ENCODE measurements at regions not wholly inside any gene's neighbourhood (a gene's known extent, or its start where the extent isn't known, plus 50 kb on each side); places are given as distances from the start of the nearest gene placed in this dataset.

DNA sequence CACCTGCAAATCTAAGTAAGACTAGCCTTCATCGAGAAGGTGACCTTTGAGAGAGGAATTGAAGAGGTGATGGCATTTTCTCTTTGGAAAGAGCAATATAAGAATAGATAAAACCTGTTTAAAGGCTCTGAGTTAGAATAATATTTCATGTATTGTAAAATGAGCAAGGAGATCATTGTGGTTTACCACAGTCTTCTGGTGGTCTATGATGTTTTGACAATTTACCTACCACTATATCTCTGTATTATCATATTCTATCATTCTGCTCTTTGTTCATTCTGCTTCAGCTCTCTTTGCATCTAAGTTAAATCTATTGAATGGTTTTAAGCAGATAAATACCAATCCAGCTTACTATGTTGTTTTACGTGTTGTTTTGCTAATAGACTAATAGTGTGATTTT lies 982.3 kb downstream of the SI start:
- no peak for TF ChIP-seq ARNTL (CRISPR knock-in tag; IDR thresholded peaks at IDR 0.05; ENCODE audit: borderline replicate concordance, low read depth)
- TF ChIP-seq ZFP30 (CRISPR knock-in tag; IDR thresholded peaks at IDR 0.05): no peak
- no peak for TF ChIP-seq POU6F1 (CRISPR knock-in tag; IDR thresholded peaks at IDR 0.05; ENCODE audit: borderline replicate concordance, low read depth)
- TF ChIP-seq ZNF70 (CRISPR knock-in tag; IDR thresholded peaks at IDR 0.05): no peak
- TF ChIP-seq CSDC2 (CRISPR knock-in tag; IDR thresholded peaks at IDR 0.05): no peak
- TF ChIP-seq PATZ1 (CRISPR knock-in tag; IDR thresholded peaks at IDR 0.05; ENCODE audit: borderline replicate concordance): no peak
- no peak for TF ChIP-seq ZNF565 (CRISPR knock-in tag; conservative IDR thresholded peaks at IDR 0.05; ENCODE audit: low read depth)
- no peak for TF ChIP-seq RARB (CRISPR knock-in tag; IDR thresholded peaks at IDR 0.05)
- no peak for TF ChIP-seq ESRRG (CRISPR knock-in tag; IDR thresholded peaks at IDR 0.05)
- no peak for TF ChIP-seq BACH2 (CRISPR knock-in tag; IDR thresholded peaks at IDR 0.05; ENCODE audit: borderline replicate concordance)
- TF ChIP-seq, protein P1, sequence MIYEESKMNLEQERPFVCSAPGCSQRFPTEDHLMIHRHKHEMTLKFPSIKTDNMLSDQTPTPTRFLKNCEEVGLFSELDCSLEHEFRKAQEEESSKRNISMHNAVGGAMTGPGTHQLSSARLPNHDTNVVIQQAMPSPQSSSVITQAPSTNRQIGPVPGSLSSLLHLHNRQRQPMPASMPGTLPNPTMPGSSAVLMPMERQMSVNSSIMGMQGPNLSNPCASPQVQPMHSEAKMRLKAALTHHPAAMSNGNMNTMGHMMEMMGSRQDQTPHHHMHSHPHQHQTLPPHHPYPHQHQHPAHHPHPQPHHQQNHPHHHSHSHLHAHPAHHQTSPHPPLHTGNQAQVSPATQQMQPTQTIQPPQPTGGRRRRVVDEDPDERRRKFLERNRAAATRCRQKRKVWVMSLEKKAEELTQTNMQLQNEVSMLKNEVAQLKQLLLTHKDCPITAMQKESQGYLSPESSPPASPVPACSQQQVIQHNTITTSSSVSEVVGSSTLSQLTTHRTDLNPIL (CRISPR knock-in tag; IDR thresholded peaks at IDR 0.05; ENCODE audit: low read depth): no peak
- TF ChIP-seq ZNF8 (CRISPR knock-in tag; IDR thresholded peaks at IDR 0.05): no peak
- TF ChIP-seq TSHZ2 (CRISPR knock-in tag; IDR thresholded peaks at IDR 0.05): no peak
- no peak for ATAC-seq

DNA sequence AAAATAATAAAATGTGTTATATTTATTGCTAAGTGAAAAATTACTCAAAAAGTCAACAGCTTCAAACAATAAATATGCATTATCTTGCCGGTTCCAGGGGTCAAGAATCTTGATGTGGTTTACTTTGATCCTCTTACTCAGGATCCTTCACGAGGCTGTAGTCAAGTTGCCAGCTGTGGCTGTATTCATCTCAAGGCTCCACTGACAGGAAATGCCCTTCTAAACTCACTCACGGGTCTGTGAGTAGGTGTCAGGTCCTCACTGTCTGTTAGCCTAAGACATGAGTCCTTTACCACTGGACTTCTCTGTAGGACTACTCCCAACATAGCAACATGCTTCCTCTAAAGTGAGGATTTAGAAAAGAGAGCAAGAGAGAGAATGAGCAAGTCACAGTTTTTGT lies 983.0 kb downstream of the SI start:
- no peak for ATAC-seq

DNA sequence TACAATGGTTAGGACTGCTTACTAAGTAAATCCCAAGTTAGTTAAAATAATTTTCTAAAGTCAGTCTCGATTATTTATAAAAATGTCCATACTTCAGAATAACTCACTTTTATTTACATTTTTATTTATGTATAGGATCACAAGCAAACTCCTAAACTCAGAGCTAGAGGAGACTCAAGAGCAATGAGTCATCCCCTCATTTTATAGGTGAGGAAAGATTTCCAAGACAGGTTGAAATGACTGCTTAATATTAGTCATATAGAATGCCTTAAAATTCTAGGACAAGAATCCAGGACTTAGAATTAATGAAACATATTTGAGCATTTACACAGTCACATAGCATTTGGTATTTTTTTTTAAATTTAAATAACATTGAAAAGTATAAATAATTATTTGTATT lies 983.8 kb downstream of the SI start:
- no peak for TF ChIP-seq CSRNP3 (CRISPR knock-in tag; IDR thresholded peaks at IDR 0.05)
- TF ChIP-seq ZNF565 (CRISPR knock-in tag; conservative IDR thresholded peaks at IDR 0.05; ENCODE audit: low read depth): no peak
- no peak for TF ChIP-seq ESRRG (CRISPR knock-in tag; IDR thresholded peaks at IDR 0.05)
- TF ChIP-seq ARNTL (CRISPR knock-in tag; IDR thresholded peaks at IDR 0.05; ENCODE audit: borderline replicate concordance, low read depth): no peak
- TF ChIP-seq PATZ1 (CRISPR knock-in tag; IDR thresholded peaks at IDR 0.05; ENCODE audit: borderline replicate concordance): no peak
- no peak for TF ChIP-seq OSR1 (CRISPR knock-in tag; IDR thresholded peaks at IDR 0.05)
- TF ChIP-seq RARB (CRISPR knock-in tag; IDR thresholded peaks at IDR 0.05): no peak
- no peak for TF ChIP-seq ISL1 (CRISPR knock-in tag; IDR thresholded peaks at IDR 0.05)
- no peak for TF ChIP-seq TSHZ2 (CRISPR knock-in tag; IDR thresholded peaks at IDR 0.05)
- TF ChIP-seq ZC3H10 (CRISPR knock-in tag; IDR thresholded peaks at IDR 0.05): no peak
- no peak for TF ChIP-seq ZNF8 (CRISPR knock-in tag; IDR thresholded peaks at IDR 0.05)
- TF ChIP-seq BACH2 (CRISPR knock-in tag; IDR thresholded peaks at IDR 0.05; ENCODE audit: borderline replicate concordance): no peak
- no peak for TF ChIP-seq TCF4 (CRISPR knock-in tag; IDR thresholded peaks at IDR 0.05; ENCODE audit: borderline replicate concordance)

More for the DNA sequence above, 983.0 kb downstream of the SI start:
- TF ChIP-seq ZC3H10 (CRISPR knock-in tag; IDR thresholded peaks at IDR 0.05) (no peak), SNAI2 (CRISPR knock-in tag; IDR thresholded peaks at IDR 0.05) (no peak), OSR1 (CRISPR knock-in tag; IDR thresholded peaks at IDR 0.05) (no peak)

More for the DNA sequence above, 983.8 kb downstream of the SI start:
- no peak for ATAC-seq
